Lower lobe of right lung (tissue), 2 donors: ENCODE measurements at regions not wholly inside any gene's neighbourhood (a gene's known extent, or its start where the extent isn't known, plus 50 kb on each side); places are given as distances from the start of the nearest gene placed in this dataset.

Source experiments
- ATAC-seq, 2 donors: fragments of 200-7000 bp; cut with Tn5 transposase; one replicate each; pipeline ENCODE4 v1.9.1; 2020 to 2022; ENCODE audit warnings: mild to moderate bottlenecking in 2 of 2, moderate library complexity in 2 of 2
- DNase-seq: peaks from one replicate; pipeline ENCODE4 v3.0.0-alpha.2; 2020
- H3K27ac ChIP-seq: fragments of 200-600 bp; one replicate; pipeline ENCODE4 v1.8.0; 2022
- H3K27me3 ChIP-seq: fragments of 200-600 bp; one replicate; pipeline ENCODE4 v1.8.0; 2022; ENCODE audit warnings: low read depth
- H3K36me3 ChIP-seq: fragments of 200-600 bp; one replicate; pipeline ENCODE4 v1.8.0; 2022; ENCODE audit warnings: mild to moderate bottlenecking
- H3K4me1 ChIP-seq: fragments of 200-600 bp; one replicate; pipeline ENCODE4 v1.8.0; 2022
- H3K4me3 ChIP-seq: fragments of 200-600 bp; one replicate; pipeline ENCODE4 v1.8.0; 2022; ENCODE audit warnings: mild to moderate bottlenecking
- H3K9me3 ChIP-seq: fragments of 200-600 bp; one replicate; pipeline ENCODE4 v1.8.0; 2022
- CTCF ChIP-seq: fragments of 200-600 bp; IDR thresholded peaks from one replicate; pipeline ENCODE4 v1.8.0; 2022; ENCODE audit warnings: antibody characterized with exemption, mild to moderate bottlenecking
- intact Hi-C: fragments of 100-400 bp; cut with DNase I; formaldehyde crosslinking; loops from one replicate; pipeline ENCODE4 v1.11.0; 2022
- donor health status: DM: no; HTN: yes; CAD: no; lungs with severe emphysema.

DNA sequence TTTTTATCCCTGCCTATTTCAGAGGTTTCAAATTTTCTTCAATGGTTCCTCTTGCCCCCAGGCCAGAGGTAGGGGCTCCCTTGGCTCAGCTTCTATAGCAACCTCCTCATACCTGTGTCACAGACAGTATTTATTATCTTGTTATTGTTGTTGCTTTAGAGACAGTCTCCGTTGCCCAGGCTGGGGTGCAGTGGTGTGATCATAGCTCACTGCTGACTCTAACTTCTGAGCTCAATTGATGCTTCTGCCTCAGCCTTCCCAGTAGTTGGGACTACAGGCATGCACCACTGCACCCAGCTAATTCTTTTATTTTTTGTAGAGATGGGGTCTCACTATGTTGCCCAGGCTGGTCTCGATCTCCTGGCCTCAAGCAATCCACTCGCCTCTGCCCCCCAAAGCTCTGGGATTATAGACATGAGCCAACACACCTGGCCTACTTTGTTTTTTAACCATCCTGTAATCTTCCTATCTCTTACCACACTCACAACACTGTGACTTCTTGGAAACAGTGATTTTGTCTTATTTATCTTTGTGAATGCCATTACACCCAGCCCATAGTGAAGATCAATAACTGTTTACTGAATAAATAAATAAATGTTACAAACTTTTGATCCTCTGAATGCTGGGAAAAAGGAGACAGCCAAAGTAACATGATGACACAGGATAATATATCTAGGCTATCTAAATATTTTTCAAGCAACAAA lies 95.9 kb downstream of the PHLDA1 start:
- Histone ChIP-seq H3K27me3 (no peaks in the 10 kb centered on the region), H3K4me3 (no peak overlapping the region), H3K36me3 (no peaks in the 10 kb centered on the region), H3K9me3 (no peaks in the 10 kb centered on the region), H3K4me1 (peaks cover 19% of the 10 kb centered on the region), H3K27ac (no peak overlapping the region)
- DNase-seq: no peak
- intact Hi-C loops: no loop called here
- no peak for TF ChIP-seq CTCF
- ATAC-seq: no peak

- no peaks in the 10 kb centered on the region for H3K9me3 ChIP-seq
- no peak for ATAC-seq
- peaks cover 19% of the 10 kb centered on the region for H3K4me1 ChIP-seq
- H3K36me3 ChIP-seq: no peaks in the 10 kb centered on the region
- intact Hi-C loops: no loop called here
- no peak overlapping the region for H3K27ac ChIP-seq
- TF ChIP-seq CTCF: no peak
- H3K27me3 ChIP-seq: no peaks in the 10 kb centered on the region
- DNase-seq: no peak
- H3K4me3 ChIP-seq: no peak overlapping the region
These were observed 98.5 kb downstream of the PHLDA1 start for GRCh38 chr12:75933101-75933500.

- ATAC-seq: no peak
These were observed 99.3 kb downstream of the PHLDA1 start for GRCh38 chr12:75932241-75932640.

GRCh38 chr12:75923964-75924666 lies 107.5 kb downstream of the PHLDA1 start:
- Histone ChIP-seq H3K4me3 (no peak overlapping the region), H3K27ac (no peak overlapping the region), H3K27me3 (no peaks in the 10 kb centered on the region), H3K4me1 (no peaks in the 10 kb centered on the region), H3K9me3 (peaks cover 10% of the 10 kb centered on the region), H3K36me3 (no peaks in the 10 kb centered on the region)
- ATAC-seq (no peak), DNase-seq (no peak)
- no peak for TF ChIP-seq CTCF
- intact Hi-C loops: no loop called here

More at GRCh38 chr12:75932241-75932640, 99.3 kb downstream of the PHLDA1 start:
- intact Hi-C loops: no loop called here
- no peak for TF ChIP-seq CTCF
- DNase-seq: no peak
- H3K4me3 ChIP-seq: no peak overlapping the region
- no peak overlapping the region for H3K27ac ChIP-seq
- no peaks in the 10 kb centered on the region for H3K27me3 ChIP-seq
- no peaks in the 10 kb centered on the region for H3K9me3 ChIP-seq
- peaks cover 19% of the 10 kb centered on the region for H3K4me1 ChIP-seq
- no peaks in the 10 kb centered on the region for H3K36me3 ChIP-seq

DNA sequence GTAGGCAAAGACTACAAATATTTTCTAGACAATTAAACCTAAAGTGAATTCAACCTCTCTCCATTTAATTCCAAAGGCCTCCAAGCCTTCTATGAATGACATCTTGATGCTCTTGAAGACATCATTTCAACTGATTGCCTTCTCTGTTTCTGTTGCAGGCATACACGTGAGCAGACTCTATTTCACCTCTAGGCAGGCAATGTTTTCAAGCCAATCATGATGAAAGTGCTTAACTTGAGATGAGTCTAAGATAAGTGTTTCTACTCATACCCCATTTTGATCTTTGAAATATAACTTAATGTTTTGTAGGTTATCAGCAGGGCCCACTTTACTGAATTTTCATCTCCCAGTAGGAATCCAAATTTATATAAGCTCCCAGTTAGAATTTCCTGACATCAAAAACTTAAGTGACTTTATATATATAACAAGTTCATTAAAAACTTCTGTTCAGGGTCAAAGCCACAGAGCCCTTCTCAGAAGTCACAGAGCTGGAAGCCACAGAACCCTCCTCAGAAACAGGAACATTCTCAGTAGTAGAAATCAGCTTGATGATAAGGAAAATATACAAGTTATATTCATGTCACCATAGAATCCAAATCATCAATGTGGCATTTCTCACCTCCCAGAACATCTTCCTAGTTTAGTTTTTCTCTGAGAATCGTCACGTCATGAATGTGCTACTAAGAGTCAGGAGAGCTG lies 108.5 kb downstream of the PHLDA1 start:
- DNase-seq: no peak
- peaks cover 10% of the 10 kb centered on the region for H3K9me3 ChIP-seq
- intact Hi-C loops: no loop called here
- H3K36me3 ChIP-seq: no peaks in the 10 kb centered on the region
- no peaks in the 10 kb centered on the region for H3K4me1 ChIP-seq
- no peak for TF ChIP-seq CTCF
- no peak for ATAC-seq
- H3K4me3 ChIP-seq: no peak overlapping the region
- H3K27me3 ChIP-seq: no peaks in the 10 kb centered on the region
- no peak overlapping the region for H3K27ac ChIP-seq
